ENCODE measurements at regions not wholly inside any gene's neighbourhood (a gene's known extent, or its start where the extent isn't known, plus 50 kb on each side); places are given as distances from the start of the nearest gene placed in this dataset.

DNA sequence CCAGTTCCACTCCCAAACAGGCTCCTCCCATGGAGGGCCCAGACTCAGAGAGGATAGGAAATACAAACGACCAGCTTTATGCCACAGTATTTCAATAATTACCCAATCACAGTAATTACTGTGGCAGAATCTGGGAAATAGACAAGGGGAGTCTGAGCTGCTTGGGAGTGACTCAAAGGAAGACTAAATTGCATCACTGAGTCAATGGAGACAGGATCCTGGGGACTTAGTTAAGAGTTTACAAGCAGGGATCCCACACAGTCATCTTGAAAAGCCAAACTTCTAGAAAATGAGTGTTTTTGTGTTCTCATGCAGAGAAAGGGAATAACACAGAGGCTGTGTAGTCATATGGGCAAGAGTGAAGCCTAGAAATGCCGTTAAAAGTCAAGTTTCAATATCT, 1142.1 kb downstream of the CNTNAP5 start:
- no peak overlapping the region for H3K4me3 ChIP-seq (ENCODE audit: low read length)
- no peaks in the 10 kb centered on the region for H3F3A ChIP-seq (ENCODE audit: insufficient read depth, low read length)
- no peaks in the 10 kb centered on the region for H3K79me2 ChIP-seq (ENCODE audit: low read length)
- H3K27me3 ChIP-seq (replicated peaks; ENCODE audit: insufficient read depth, low read length): no peaks in the 10 kb centered on the region
- H3K4me1 ChIP-seq (ENCODE audit: low read length): no peaks in the 10 kb centered on the region
- no peaks in the 10 kb centered on the region for H3K9me2 ChIP-seq (replicated peaks; ENCODE audit: insufficient read depth, low read length)
- no peak overlapping the region for H3K27ac ChIP-seq (ENCODE audit: low read length)
- H3K9me3 ChIP-seq (replicated peaks; ENCODE audit: insufficient read depth, low read length): no peaks in the 10 kb centered on the region
- H3K4me2 ChIP-seq (ENCODE audit: low read depth, low read length): no peak overlapping the region
- H3K36me3 ChIP-seq (replicated peaks; ENCODE audit: insufficient read depth, low read length): no peaks in the 10 kb centered on the region
- TF ChIP-seq EZH2phosphoT487 (IDR thresholded peaks at IDR 0.05; ENCODE audit: low read length) (no peak), CTCF (IDR thresholded peaks at IDR 0.05; ENCODE audit: low read length) (no peak), EZH2 (optimal IDR thresholded peaks at IDR 0.05; ENCODE audit: low read depth, low read length) (no peak)
- no peak for DNase-seq
- H4K20me1 ChIP-seq (ENCODE audit: insufficient read depth, low read length): no peaks in the 10 kb centered on the region
- no peak overlapping the region for H3K9ac ChIP-seq (ENCODE audit: low read length)
- no peak overlapping the region for H2AFZ ChIP-seq (ENCODE audit: low read length)

GRCh38 chr2:125167820-125168219, 1142.7 kb downstream of the CNTNAP5 start:
- H3K36me3 ChIP-seq (replicated peaks; ENCODE audit: insufficient read depth, low read length): no peaks in the 10 kb centered on the region
- H3K79me2 ChIP-seq (ENCODE audit: low read length): no peaks in the 10 kb centered on the region
- H4K20me1 ChIP-seq (ENCODE audit: insufficient read depth, low read length): no peaks in the 10 kb centered on the region
- no peaks in the 10 kb centered on the region for H3K4me1 ChIP-seq (ENCODE audit: low read length)
- DNase-seq: no peak
- H3K9ac ChIP-seq (ENCODE audit: low read length): no peak overlapping the region
- no peak for TF ChIP-seq EZH2 (optimal IDR thresholded peaks at IDR 0.05; ENCODE audit: low read depth, low read length)
- TF ChIP-seq CTCF (IDR thresholded peaks at IDR 0.05; ENCODE audit: low read length): no peak
- TF ChIP-seq EZH2phosphoT487 (IDR thresholded peaks at IDR 0.05; ENCODE audit: low read length): no peak
- H3K4me2 ChIP-seq (ENCODE audit: low read depth, low read length): no peak overlapping the region
- no peaks in the 10 kb centered on the region for H3K9me3 ChIP-seq (replicated peaks; ENCODE audit: insufficient read depth, low read length)
- no peaks in the 10 kb centered on the region for H3K27me3 ChIP-seq (replicated peaks; ENCODE audit: insufficient read depth, low read length)
- H3K9me2 ChIP-seq (replicated peaks; ENCODE audit: insufficient read depth, low read length): no peaks in the 10 kb centered on the region
- no peaks in the 10 kb centered on the region for H3F3A ChIP-seq (ENCODE audit: insufficient read depth, low read length)
- H2AFZ ChIP-seq (ENCODE audit: low read length): no peak overlapping the region
- H3K4me3 ChIP-seq (ENCODE audit: low read length): no peak overlapping the region
- H3K27ac ChIP-seq (ENCODE audit: low read length): no peak overlapping the region

- no peaks in the 10 kb centered on the region for H4K20me1 ChIP-seq (ENCODE audit: insufficient read depth, low read length)
- H3K9ac ChIP-seq (ENCODE audit: low read length): no peak overlapping the region
- no peak overlapping the region for H3K4me3 ChIP-seq (ENCODE audit: low read length)
- no peaks in the 10 kb centered on the region for H3F3A ChIP-seq (ENCODE audit: insufficient read depth, low read length)
- H3K27me3 ChIP-seq (replicated peaks; ENCODE audit: insufficient read depth, low read length): no peaks in the 10 kb centered on the region
- no peaks in the 10 kb centered on the region for H3K79me2 ChIP-seq (ENCODE audit: low read length)
- H3K36me3 ChIP-seq (replicated peaks; ENCODE audit: insufficient read depth, low read length): no peaks in the 10 kb centered on the region
- no peak overlapping the region for H3K4me2 ChIP-seq (ENCODE audit: low read depth, low read length)
- no peaks in the 10 kb centered on the region for H3K9me2 ChIP-seq (replicated peaks; ENCODE audit: insufficient read depth, low read length)
- TF ChIP-seq EZH2 (optimal IDR thresholded peaks at IDR 0.05; ENCODE audit: low read depth, low read length) (no peak), CTCF (IDR thresholded peaks at IDR 0.05; ENCODE audit: low read length) (no peak), EZH2phosphoT487 (IDR thresholded peaks at IDR 0.05; ENCODE audit: low read length) (no peak)
- H3K4me1 ChIP-seq (ENCODE audit: low read length): no peaks in the 10 kb centered on the region
- no peak overlapping the region for H3K27ac ChIP-seq (ENCODE audit: low read length)
- H2AFZ ChIP-seq (ENCODE audit: low read length): no peak overlapping the region
- H3K9me3 ChIP-seq (replicated peaks; ENCODE audit: insufficient read depth, low read length): no peaks in the 10 kb centered on the region
- no peak for DNase-seq
Measured at GRCh38 chr2:125168442-125168841, 1143.4 kb downstream of the CNTNAP5 start.
